HG03060 (cell line): ENCODE measurements at regions not wholly inside any gene's neighbourhood (a gene's known extent, or its start where the extent isn't known, plus 50 kb on each side); places are given as distances from the start of the nearest gene placed in this dataset.

Experiments used
- ATAC-seq: cut with Tn5 transposase; IDR thresholded peaks from one replicate; pipeline ENCODE4 v1.9.1; 2021; ENCODE audit warnings: low read depth, moderate number of reproducible peaks; ENCODE audit not compliant: unreplicated experiment

- no peak for ATAC-seq
Measured at GRCh38 chr12:87930033-87930432, 99.2 kb downstream of the C12orf50 start.

- no peak for ATAC-seq
Measured at GRCh38 chr12:87929346-87929745, 99.9 kb downstream of the C12orf50 start.

GRCh38 chr12:87928031-87928430 is 101.2 kb downstream of the C12orf50 start:
- no peak for ATAC-seq

- no peak for ATAC-seq
Measured at GRCh38 chr12:87925021-87925420, 104.2 kb downstream of the C12orf50 start.

GRCh38 chr12:87924149-87924548 is 105.1 kb downstream of the C12orf50 start:
- ATAC-seq, result no peak

- no peak for ATAC-seq
Measured at GRCh38 chr12:87923361-87923760, 105.8 kb downstream of the C12orf50 start.

DNA sequence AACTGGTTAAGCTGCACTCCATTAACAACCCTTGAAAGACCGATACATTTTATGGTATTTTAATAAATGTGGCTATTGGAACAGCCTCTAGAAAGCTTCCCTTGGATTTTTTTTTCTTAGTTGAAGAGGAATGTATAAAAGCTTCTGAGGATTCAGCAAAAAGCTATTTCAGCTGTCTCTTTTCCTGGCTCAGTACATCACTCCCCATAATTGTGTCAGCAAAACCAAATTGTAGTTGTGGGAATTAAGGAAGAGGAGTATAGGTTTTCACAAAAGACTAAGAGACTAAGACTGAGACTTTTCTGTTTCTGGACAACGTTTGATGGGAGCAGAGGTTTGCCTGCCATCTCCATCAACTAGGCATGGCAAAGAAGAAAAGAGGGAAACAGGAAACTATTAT is 106.5 kb downstream of the C12orf50 start:
- no peak for ATAC-seq

GRCh38 chr12:87921621-87922020 is 107.6 kb downstream of the C12orf50 start:
- no peak for ATAC-seq

GRCh38 chr12:87920139-87920538 is 109.1 kb downstream of the C12orf50 start:
- ATAC-seq, result no peak

GRCh38 chr12:87901457-87901856 is 127.7 kb downstream of the C12orf50 start:
- no peak for ATAC-seq

GRCh38 chr12:87897662-87898061 is 131.5 kb downstream of the C12orf50 start:
- no peak for ATAC-seq

- no peak for ATAC-seq
Measured at GRCh38 chr12:87883806-87884205, 145.4 kb downstream of the C12orf50 start.

GRCh38 chr12:87879141-87879540 is 150.1 kb downstream of the C12orf50 start:
- no peak for ATAC-seq

- no peak for ATAC-seq
Measured at GRCh38 chr12:87870493-87871460, 158.4 kb downstream of the C12orf50 start.

DNA sequence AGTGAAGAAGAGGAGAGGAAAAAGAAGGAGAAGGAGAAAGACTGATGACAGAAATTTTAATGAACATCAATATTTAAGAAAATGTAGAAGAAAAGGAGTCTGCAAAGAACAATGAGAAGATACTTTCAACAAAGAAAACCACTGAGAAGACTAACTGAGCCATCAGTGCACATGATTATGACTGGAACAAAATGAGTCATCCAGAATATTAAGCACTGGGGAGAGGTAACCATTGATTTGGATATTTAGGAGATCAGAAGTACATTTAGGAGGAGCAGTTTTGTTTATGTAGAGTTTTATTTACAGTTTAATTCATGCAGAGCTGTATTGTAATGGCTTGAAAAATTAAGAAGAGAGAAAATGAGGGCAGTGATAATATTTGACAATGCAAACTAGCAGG is 159.1 kb downstream of the C12orf50 start:
- ATAC-seq, result peak; percentile 51

GRCh38 chr12:87866578-87867292 is 162.5 kb downstream of the C12orf50 start:
- ATAC-seq, result no peak

GRCh38 chr12:87861791-87862190 is 167.4 kb downstream of the C12orf50 start:
- ATAC-seq, result no peak

DNA sequence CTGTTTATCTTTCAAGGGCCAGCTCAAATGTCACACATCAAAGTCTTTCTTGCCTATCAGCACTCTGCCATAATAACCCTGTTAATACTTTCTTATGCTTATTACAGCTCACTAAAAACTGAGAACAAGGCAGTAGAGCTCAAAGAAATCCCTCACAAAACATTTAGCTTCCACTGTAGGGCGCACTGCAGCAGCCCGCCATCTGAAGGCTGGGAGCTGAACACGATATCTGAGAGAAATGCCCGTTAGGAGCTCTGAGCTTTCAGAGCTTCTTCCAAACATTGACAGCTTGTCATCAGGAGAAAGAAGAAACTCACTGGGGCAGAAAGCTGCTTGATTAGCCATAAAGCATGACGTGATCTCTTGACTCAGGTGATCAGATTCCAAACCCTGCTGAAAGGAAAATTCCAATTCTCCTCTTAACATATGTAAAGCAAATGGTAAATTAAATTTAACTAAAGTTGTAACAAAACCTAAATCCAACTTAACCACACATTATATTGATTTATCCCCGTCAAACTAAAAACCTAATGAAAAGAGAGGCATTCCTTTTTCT is 175.7 kb downstream of the C12orf50 start:
- ATAC-seq, result no peak

GRCh38 chr12:87849074-87849473 is 180.1 kb downstream of the C12orf50 start:
- no peak for ATAC-seq

DNA sequence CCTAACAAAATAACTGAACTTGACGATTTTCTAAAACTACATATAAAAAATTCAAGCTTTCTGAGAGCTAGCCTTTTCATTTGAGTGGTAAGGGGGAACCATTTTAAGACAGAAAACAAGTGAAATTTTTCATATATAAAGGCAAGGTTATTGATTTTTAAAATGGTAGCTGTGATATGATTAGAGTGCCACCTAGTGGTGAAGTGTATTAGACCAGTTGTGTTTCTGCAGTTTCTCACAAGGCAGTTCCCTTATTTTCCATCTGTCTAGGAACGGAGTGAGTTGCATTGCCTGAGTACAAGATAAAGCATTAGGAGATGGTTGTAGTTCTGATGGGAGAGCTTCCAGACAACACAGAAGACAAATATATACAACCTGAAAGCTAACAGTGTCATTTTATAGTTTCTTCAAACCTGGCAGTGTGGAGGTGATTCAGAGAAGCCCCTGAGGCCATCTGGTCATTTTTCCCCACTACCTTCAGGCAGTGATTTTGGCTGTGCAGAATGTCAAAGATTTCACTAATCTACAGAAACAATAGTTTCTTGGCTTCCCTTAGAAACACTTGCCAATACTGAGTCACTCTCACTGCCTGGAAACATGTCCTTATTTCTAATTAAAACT is 180.8 kb downstream of the C12orf50 start:
- peak; percentile 63 for ATAC-seq

DNA sequence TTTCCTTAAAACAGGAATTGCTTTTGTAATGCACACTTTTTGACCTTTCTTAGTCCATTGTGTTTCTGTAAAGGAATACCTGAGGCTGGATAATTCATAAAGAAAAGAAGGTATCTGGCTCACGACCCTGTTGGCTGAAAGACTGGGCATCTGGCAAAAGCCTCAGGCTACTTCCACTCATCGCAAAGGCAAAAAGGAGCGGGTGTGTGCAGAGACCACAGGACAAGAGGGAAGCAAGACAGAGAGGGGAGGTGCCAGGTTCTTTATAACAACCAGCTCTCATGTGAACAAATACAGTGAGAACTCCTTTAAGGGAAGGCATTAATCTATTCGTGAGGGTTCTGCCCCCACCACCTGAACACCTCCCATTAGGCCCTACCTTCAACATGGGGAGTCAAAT is 182.1 kb downstream of the C12orf50 start:
- ATAC-seq, result no peak
